Stimulated activated CD4-positive, alpha-beta T cell treated with anti-CD3 and anti-CD28 coated beads, Interleukin-1b, Interleukin-23, amount 100 ng/mL, for 4 hours (primary cell): ENCODE measurements at regions not wholly inside any gene's neighbourhood (a gene's known extent, or its start where the extent isn't known, plus 50 kb on each side); places are given as distances from the start of the nearest gene placed in this dataset.

ENCODE experiments used
- DNase-seq, 2 donors: peaks; one replicate each; pipeline ENCODE4 v3.0.0-alpha.2; 2020; ENCODE audit warnings: low read depth in 2 of 2

GRCh38 chr2:17069564-17069963 is 403.9 kb upstream of the CYRIA start:
- no peak for DNase-seq

GRCh38 chr2:17068021-17068420 is 402.4 kb upstream of the CYRIA start:
- no peak for DNase-seq

- DNase-seq: no peak
Observed at GRCh38 chr2:17065536-17065935, 399.9 kb upstream of the CYRIA start.

- DNase-seq: no peak
Observed at GRCh38 chr2:17061028-17061427, 395.4 kb upstream of the CYRIA start.

- DNase-seq: no peak
Observed at GRCh38 chr2:17059458-17059857, 393.8 kb upstream of the CYRIA start.

- no peak for DNase-seq
Observed at GRCh38 chr2:17058772-17059402, 393.3 kb upstream of the CYRIA start.

- no peak for DNase-seq
Observed at GRCh38 chr2:17057109-17058017, 391.7 kb upstream of the CYRIA start.

- DNase-seq: no peak
Observed at GRCh38 chr2:17056236-17056635, 390.6 kb upstream of the CYRIA start.

GRCh38 chr2:17052001-17052400 is 386.4 kb upstream of the CYRIA start:
- no peak for DNase-seq

GRCh38 chr2:17051538-17051937 is 385.9 kb upstream of the CYRIA start:
- no peak for DNase-seq

- DNase-seq: no peak
Observed at GRCh38 chr2:17043173-17043572, 377.5 kb upstream of the CYRIA start.

GRCh38 chr2:17036361-17036760 is 370.7 kb upstream of the CYRIA start:
- no peak for DNase-seq

GRCh38 chr2:17035010-17035409 is 369.4 kb upstream of the CYRIA start:
- DNase-seq: no peak

GRCh38 chr2:17030047-17030446 is 364.4 kb upstream of the CYRIA start:
- DNase-seq: no peak

- DNase-seq: no peak
Observed at GRCh38 chr2:17012297-17012696, 346.7 kb upstream of the CYRIA start.

GRCh38 chr2:17010104-17010503 is 344.5 kb upstream of the CYRIA start:
- no peak for DNase-seq

GRCh38 chr2:17000184-17000482 is 334.5 kb upstream of the CYRIA start:
- DNase-seq: no peak

- no peak for DNase-seq
Observed at GRCh38 chr2:16999347-17000183, 333.9 kb upstream of the CYRIA start.

- no peak for DNase-seq
Observed at GRCh38 chr2:16978301-16978700, 312.7 kb upstream of the CYRIA start.

GRCh38 chr2:16974688-16975087 is 309.1 kb upstream of the CYRIA start:
- DNase-seq: no peak

- no peak for DNase-seq
Observed at GRCh38 chr2:16973586-16974286, 308.1 kb upstream of the CYRIA start.

- DNase-seq: no peak
Observed at GRCh38 chr2:16972276-16972675, 306.6 kb upstream of the CYRIA start.
